ENCODE measurements at regions not wholly inside any gene's neighbourhood (a gene's known extent, or its start where the extent isn't known, plus 50 kb on each side); places are given as distances from the start of the nearest gene placed in this dataset.
A peak's percentile ranks its signal among the peaks of the same experiment; 100 is the strongest.

DNA sequence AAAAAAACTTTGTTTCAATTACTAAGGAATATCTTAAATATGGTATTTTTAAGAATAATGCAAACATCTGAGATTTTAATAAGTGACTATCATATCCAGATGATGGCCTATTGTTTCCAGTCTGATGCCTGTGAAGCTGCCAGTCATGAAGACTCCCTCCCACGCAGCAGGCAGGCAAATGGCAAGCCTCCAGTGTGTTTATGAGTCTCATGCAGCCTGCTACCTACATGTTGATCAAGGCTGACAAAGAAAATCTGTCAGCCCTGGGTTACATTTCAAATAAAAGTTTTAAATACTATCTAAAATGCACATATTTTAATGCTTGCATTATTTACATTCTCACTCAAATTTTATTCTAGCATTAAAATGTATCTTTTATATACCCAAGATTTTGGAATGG lies 137.6 kb upstream of the RNPC3 start:
- in situ Hi-C loops (cut with HindIII; ENCODE audit: low sequenced_read_pairs) = no loop called here
- DNase-seq (ENCODE audit: low read depth) = no peak
- no peak overlapping the region for H3K4me3 ChIP-seq (ENCODE audit: low read depth, low read length)
- TF ChIP-seq, protein P1, sequence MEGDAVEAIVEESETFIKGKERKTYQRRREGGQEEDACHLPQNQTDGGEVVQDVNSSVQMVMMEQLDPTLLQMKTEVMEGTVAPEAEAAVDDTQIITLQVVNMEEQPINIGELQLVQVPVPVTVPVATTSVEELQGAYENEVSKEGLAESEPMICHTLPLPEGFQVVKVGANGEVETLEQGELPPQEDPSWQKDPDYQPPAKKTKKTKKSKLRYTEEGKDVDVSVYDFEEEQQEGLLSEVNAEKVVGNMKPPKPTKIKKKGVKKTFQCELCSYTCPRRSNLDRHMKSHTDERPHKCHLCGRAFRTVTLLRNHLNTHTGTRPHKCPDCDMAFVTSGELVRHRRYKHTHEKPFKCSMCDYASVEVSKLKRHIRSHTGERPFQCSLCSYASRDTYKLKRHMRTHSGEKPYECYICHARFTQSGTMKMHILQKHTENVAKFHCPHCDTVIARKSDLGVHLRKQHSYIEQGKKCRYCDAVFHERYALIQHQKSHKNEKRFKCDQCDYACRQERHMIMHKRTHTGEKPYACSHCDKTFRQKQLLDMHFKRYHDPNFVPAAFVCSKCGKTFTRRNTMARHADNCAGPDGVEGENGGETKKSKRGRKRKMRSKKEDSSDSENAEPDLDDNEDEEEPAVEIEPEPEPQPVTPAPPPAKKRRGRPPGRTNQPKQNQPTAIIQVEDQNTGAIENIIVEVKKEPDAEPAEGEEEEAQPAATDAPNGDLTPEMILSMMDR (IDR thresholded peaks at IDR 0.05; ENCODE audit: low read depth, low read length, missing control alignments) = no peak

DNA sequence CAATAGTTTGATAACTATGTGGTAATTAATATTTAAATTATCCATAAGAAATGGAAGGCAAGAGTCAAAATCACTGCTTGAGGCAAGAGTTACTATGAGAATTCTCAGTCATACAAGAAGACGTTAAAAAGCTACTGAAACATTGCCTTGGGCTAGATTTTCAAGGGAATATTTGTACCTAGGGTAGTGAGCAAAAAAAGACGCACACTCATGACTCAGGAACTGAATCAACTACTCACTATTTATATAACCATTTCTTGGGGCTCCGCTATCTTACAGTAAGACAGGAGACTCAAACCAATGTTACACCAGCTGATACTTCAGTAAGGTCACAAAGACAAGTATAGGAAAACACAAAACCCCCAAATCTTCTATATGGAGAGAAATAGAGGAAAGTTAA lies 151.5 kb upstream of the RNPC3 start:
- no peak for DNase-seq (ENCODE audit: low read depth)
- in situ Hi-C loops (cut with HindIII; ENCODE audit: low sequenced_read_pairs) = no loop called here
- TF ChIP-seq, protein P1 (IDR thresholded peaks at IDR 0.05; ENCODE audit: low read depth, low read length, missing control alignments) = no peak

DNA sequence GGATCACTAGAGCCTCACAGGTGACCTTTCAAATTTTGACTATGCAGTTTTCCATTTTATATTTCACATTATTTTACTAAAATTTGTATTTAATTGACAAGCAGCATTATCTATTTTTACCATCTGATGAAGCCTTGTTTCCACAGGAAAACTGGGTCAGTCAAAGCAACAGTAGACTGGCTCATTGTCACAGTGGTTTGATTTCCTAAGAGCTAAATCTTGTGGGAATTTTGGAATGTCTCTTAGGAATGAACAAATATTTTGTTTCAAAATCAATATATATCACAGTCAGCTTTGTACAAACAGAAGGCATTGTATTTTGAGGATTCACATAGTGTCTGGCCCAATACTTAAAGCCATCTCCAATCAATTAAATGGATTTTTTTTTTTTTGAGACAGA lies 152.6 kb upstream of the RNPC3 start:
- in situ Hi-C loops (cut with HindIII; ENCODE audit: low sequenced_read_pairs) = no loop called here

More for the DNA sequence above, 151.5 kb upstream of the RNPC3 start:
- no peak overlapping the region for H3K4me3 ChIP-seq (ENCODE audit: low read depth, low read length)

DNA sequence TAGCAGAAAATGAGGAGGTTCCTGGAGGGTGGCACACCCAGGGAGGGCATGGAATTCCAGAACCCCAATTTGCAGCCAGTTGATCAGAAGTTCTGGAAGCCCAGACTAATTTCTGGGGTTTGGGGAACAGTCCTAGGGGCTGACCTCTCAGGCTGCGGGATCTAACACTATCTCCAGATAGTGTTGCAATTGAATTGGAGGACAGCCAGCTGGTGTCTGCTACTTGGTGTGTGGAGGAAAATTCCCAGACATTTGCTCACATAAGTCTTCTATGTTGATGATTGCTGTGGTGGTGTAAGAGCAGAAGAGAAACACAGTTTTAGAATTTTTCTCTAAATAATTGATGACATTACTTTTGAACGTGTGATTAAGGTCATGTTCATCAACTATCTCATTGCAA lies 154.3 kb upstream of the RNPC3 start:
- TF ChIP-seq, protein P1 (IDR thresholded peaks at IDR 0.05; ENCODE audit: low read depth, low read length, missing control alignments) = no peak

More for the DNA sequence above, 152.6 kb upstream of the RNPC3 start:
- no peak for DNase-seq (ENCODE audit: low read depth)
- TF ChIP-seq, protein P1 (IDR thresholded peaks at IDR 0.05; ENCODE audit: low read depth, low read length, missing control alignments) = no peak
- H3K4me3 ChIP-seq (ENCODE audit: low read depth, low read length) = no peak overlapping the region

DNA sequence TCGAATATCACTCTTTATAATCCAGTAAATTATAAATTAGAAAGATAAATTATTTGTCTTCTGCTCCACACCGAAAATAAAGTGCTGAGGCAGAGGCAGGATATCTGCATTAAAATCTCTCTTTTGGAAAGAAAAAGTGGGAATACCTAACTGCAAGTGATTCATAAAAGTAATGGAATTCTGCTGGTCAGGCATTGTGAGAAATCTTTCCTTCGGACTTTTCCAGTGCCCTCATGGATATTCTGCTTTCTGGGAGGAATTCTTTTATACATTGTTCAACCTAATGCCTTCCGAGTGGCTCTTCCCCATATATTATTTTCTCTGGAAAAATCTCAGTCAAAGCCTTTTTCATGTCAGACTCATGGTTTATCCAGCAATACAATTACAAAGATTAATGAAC lies 158.3 kb upstream of the RNPC3 start:
- TF ChIP-seq, protein P1 (IDR thresholded peaks at IDR 0.05; ENCODE audit: low read depth, low read length, missing control alignments) = no peak
- DNase-seq (ENCODE audit: low read depth) = no peak
- no peak overlapping the region for H3K4me3 ChIP-seq (ENCODE audit: low read depth, low read length)
- in situ Hi-C loops (cut with HindIII; ENCODE audit: low sequenced_read_pairs) = no loop called here

More for the DNA sequence above, 154.3 kb upstream of the RNPC3 start:
- in situ Hi-C loops (cut with HindIII; ENCODE audit: low sequenced_read_pairs) = no loop called here
- H3K4me3 ChIP-seq (ENCODE audit: low read depth, low read length) = no peak overlapping the region
- DNase-seq (ENCODE audit: low read depth) = peak; percentile 6

DNA sequence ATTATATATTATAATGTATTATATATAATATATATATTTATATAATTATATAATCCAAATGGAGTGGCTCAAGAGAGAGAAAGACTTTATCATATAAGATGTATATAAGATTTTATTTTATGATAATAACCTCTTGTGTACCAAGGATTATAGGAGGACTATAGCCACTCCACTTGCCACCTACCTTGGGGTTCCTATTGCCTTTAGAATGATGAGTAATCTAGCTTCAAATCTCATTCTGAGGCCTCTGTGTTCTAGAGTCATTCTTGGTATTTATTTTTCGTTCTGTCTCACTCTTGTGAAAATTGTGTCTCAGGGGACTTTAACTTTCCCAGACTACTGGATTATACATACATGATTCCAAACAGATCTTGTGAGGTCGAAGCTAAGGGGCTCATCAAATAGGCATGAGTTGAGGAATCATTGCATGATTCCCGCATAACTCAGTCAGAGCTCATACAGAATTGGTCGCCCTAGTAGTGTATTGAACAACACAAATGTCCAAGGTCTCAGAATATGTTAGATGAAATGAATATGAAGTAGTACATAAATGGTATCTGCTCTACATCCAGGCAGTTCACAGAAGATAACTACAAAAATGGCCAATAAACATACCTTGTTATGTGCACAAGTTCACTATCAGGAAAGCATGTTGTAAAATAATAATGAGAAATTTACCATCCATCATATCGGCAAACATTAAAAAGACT lies 159.5 kb upstream of the RNPC3 start:
- DNase-seq (ENCODE audit: low read depth) = no peak
- in situ Hi-C loops (cut with HindIII; ENCODE audit: low sequenced_read_pairs) = no loop called here

More for the DNA sequence above, 159.5 kb upstream of the RNPC3 start:
- TF ChIP-seq, protein P1 (IDR thresholded peaks at IDR 0.05; ENCODE audit: low read depth, low read length, missing control alignments) = no peak
- H3K4me3 ChIP-seq (ENCODE audit: low read depth, low read length) = no peak overlapping the region

Data from astrocyte of the cerebellum (primary cell).